ENCODE measurements at regions not wholly inside any gene's neighbourhood (a gene's known extent, or its start where the extent isn't known, plus 50 kb on each side); places are given as distances from the start of the nearest gene placed in this dataset.
A peak's percentile ranks its signal among the peaks of the same experiment; 100 is the strongest.

- no peak for DNase-seq
Measured at GRCh38 chr13:22736084-22736767, 444.6 kb upstream of the SGCG start.

- no peak for DNase-seq
Measured at GRCh38 chr13:22736768-22737092, 444.0 kb upstream of the SGCG start.

- DNase-seq: no peak
Measured at GRCh38 chr13:22738357-22738756, 442.4 kb upstream of the SGCG start.

- no peak for DNase-seq
Measured at GRCh38 chr13:22740264-22740663, 440.5 kb upstream of the SGCG start.

GRCh38 chr13:22744688-22745452 is 435.9 kb upstream of the SGCG start:
- DNase-seq: peak in 1 of 58 donors; percentile 10

- DNase-seq: no peak
Measured at GRCh38 chr13:22748866-22749577, 431.8 kb upstream of the SGCG start.

GRCh38 chr13:22749626-22750025 is 431.2 kb upstream of the SGCG start:
- no peak for DNase-seq

- DNase-seq: no peak
Measured at GRCh38 chr13:22757530-22758120, 423.2 kb upstream of the SGCG start.

GRCh38 chr13:22758245-22758644 is 422.5 kb upstream of the SGCG start:
- DNase-seq: no peak

GRCh38 chr13:22761709-22762108 is 419.1 kb upstream of the SGCG start:
- DNase-seq: no peak

- no peak for DNase-seq
Measured at GRCh38 chr13:22765547-22765946, 415.2 kb upstream of the SGCG start.

GRCh38 chr13:22770891-22771290 is 409.9 kb upstream of the SGCG start:
- DNase-seq: no peak

GRCh38 chr13:22773465-22773864 is 407.3 kb upstream of the SGCG start:
- DNase-seq: no peak

- peak in 4 of 58 donors; percentile 7 to 59 (median 16) for DNase-seq
Measured at GRCh38 chr13:22776394-22777186, 404.2 kb upstream of the SGCG start.

- DNase-seq: no peak
Measured at GRCh38 chr13:22777207-22777606, 403.6 kb upstream of the SGCG start.

- no peak for DNase-seq
Measured at GRCh38 chr13:22789027-22789593, 391.7 kb upstream of the SGCG start.

GRCh38 chr13:22789916-22790315 is 390.9 kb upstream of the SGCG start:
- DNase-seq: no peak

- no peak for DNase-seq
Measured at GRCh38 chr13:22793598-22794134, 387.1 kb upstream of the SGCG start.

- DNase-seq: peak in 20 of 58 donors; percentile 2 to 50 (median 12)
Measured at GRCh38 chr13:22800526-22801401, 380.0 kb upstream of the SGCG start.

All from anterior cingulate cortex (tissue), 58 donors.